Transverse colon (tissue), 3 donors: ENCODE measurements at regions not wholly inside any gene's neighbourhood (a gene's known extent, or its start where the extent isn't known, plus 50 kb on each side); places are given as distances from the start of the nearest gene placed in this dataset.

ENCODE experiments used
- CTCF ChIP-seq, 5 experiments: fragments of 200-600 bp in 3 of 5; fragments of 450-650 bp in 2 of 5; sonication (generic) in 3 of 5; IDR thresholded peaks; 1 replicate in 2 of 5; 2 replicates in 3 of 5; pipeline ENCODE4 v1.5.1; 2016 to 2017; ENCODE audit warnings: antibody characterized with exemption in 5 of 5, inconsistent platforms in 3 of 5, mild to moderate bottlenecking in 2 of 5, moderate library complexity in 1 of 5
- EP300 ChIP-seq: sonication (generic); formaldehyde crosslinking; IDR thresholded peaks from one replicate; pipeline ENCODE4 v1.6.1; 2017; ENCODE audit warnings: antibody characterized with exemption, low read depth
- POLR2A ChIP-seq: fragments of 450-650 bp; IDR thresholded peaks from one replicate; pipeline ENCODE4 v1.6.1; 2016; ENCODE audit warnings: antibody characterized with exemption, mild to moderate bottlenecking, moderate library complexity

GRCh38 chr11:123313262-123313661 lies 116.8 kb upstream of the GRAMD1B start:
- TF ChIP-seq POLR2A = no peak
- TF ChIP-seq EP300 = no peak
- TF ChIP-seq CTCF (IDR thresholded peaks at IDR 0.05) = no peak
